PFSK-1 (cell line): ENCODE measurements at regions not wholly inside any gene's neighbourhood (a gene's known extent, or its start where the extent isn't known, plus 50 kb on each side); places are given as distances from the start of the nearest gene placed in this dataset.

Source experiments
- FOXP2 ChIP-seq: optimal IDR thresholded peaks from 2 replicates; pipeline ENCODE3; 2011; ENCODE audit warnings: borderline replicate concordance, control low read depth, inconsistent platforms; ENCODE audit not compliant: insufficient read depth; ENCODE audit errors: extremely low read length, extremely low read depth
- POLR2AphosphoS5 ChIP-seq: IDR thresholded peaks from 2 replicates; pipeline ENCODE4 v1.6.1; 2012; ENCODE audit warnings: low read depth, mild to moderate bottlenecking, control low read depth, low read length, moderate library complexity
- SIN3A ChIP-seq: IDR thresholded peaks from 2 replicates; pipeline ENCODE4 v1.6.1; 2012; ENCODE audit warnings: mild to moderate bottlenecking, low read length, moderate library complexity, borderline replicate concordance; ENCODE audit not compliant: insufficient read depth
- TAF1 ChIP-seq: IDR thresholded peaks from 2 replicates; pipeline ENCODE4 v1.6.1; 2012; ENCODE audit warnings: low read length, control low read depth, borderline replicate concordance; ENCODE audit not compliant: insufficient read depth
- TF ChIP-seq, protein P1 (sequence below), 2 experiments: IDR thresholded peaks; 2 replicates each; pipeline versions ENCODE4 v1.6.1 to v1.8.0; 2011 to 2012; ENCODE audit warnings: low read depth in 2 of 2, low read length in 2 of 2, control low read depth in 1 of 2, inconsistent platforms in 1 of 2, mild to moderate bottlenecking in 1 of 2, moderate library complexity in 1 of 2; ENCODE audit not compliant: insufficient read depth in 1 of 2

DNA sequence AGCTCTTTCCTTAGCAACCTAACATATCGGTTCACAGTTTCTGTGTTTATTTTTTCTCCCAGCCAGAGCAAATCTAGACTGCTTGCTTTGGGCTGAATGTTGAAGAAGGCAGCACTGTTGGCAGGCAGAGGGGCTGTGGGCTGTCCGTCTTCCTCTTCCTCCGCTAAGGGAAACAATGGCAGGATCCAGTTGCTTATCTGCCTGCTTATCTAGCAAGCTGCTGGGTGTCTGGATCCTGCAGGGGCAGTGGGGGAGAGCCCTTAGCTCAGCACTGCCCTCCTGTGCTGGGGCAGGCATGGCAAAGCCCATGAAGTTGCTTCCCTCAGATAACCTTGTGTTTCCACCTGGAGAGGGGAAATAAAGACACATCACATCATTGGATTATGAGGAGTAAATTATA lies 92.7 kb upstream of the CD93 start:
- TF ChIP-seq SIN3A, result no peak
- TF ChIP-seq FOXP2, result no peak
- no peak for TF ChIP-seq POLR2AphosphoS5
- TF ChIP-seq, protein P1, sequence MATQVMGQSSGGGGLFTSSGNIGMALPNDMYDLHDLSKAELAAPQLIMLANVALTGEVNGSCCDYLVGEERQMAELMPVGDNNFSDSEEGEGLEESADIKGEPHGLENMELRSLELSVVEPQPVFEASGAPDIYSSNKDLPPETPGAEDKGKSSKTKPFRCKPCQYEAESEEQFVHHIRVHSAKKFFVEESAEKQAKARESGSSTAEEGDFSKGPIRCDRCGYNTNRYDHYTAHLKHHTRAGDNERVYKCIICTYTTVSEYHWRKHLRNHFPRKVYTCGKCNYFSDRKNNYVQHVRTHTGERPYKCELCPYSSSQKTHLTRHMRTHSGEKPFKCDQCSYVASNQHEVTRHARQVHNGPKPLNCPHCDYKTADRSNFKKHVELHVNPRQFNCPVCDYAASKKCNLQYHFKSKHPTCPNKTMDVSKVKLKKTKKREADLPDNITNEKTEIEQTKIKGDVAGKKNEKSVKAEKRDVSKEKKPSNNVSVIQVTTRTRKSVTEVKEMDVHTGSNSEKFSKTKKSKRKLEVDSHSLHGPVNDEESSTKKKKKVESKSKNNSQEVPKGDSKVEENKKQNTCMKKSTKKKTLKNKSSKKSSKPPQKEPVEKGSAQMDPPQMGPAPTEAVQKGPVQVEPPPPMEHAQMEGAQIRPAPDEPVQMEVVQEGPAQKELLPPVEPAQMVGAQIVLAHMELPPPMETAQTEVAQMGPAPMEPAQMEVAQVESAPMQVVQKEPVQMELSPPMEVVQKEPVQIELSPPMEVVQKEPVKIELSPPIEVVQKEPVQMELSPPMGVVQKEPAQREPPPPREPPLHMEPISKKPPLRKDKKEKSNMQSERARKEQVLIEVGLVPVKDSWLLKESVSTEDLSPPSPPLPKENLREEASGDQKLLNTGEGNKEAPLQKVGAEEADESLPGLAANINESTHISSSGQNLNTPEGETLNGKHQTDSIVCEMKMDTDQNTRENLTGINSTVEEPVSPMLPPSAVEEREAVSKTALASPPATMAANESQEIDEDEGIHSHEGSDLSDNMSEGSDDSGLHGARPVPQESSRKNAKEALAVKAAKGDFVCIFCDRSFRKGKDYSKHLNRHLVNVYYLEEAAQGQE (IDR thresholded peaks at IDR 0.05; ENCODE audit: insufficient read depth in 1 of 2, low read depth in 2 of 2, low read length in 2 of 2), result no peak
- no peak for TF ChIP-seq TAF1

DNA sequence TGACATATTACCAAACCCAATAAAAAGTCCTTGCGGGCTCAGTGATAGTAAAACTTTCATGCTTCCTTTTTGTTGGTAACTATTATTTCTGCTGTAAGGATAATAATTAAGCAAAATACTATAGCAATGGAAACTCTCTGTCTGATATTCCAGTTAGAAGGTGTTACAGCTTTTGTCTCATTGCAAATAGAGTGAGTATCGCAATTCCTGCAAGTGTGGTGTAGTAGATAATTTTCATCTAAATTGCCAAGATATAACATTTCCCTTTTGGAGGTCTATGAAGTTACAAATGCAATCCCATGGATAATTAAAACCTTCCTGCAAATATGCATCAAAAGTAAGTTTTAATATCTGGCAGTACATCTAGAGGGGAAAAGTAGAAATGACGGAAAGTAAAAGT lies 88.7 kb upstream of the CD93 start:
- no peak for TF ChIP-seq TAF1
- TF ChIP-seq POLR2AphosphoS5, result no peak
- TF ChIP-seq SIN3A, result no peak

DNA sequence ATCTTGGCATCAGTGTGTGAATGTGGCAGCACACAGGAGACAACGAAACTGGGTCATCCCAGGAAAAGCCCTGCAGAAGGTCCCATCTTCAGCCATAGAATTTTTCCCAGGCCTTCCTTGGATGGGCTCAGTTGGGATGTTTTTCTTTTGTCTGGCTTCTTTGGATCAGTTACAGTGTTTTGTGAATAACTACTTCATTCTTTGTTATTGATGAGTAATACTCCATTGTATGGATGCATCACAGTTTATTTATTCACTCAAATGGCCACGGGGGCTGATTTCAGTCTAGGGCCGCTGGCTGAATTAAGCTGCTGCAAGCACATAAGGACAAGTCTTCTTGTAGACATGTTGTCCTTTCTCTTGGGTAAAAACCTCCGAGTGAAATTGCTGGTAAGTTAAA lies 81.3 kb upstream of the CD93 start:
- TF ChIP-seq, protein P1 (IDR thresholded peaks at IDR 0.05; ENCODE audit: insufficient read depth in 1 of 2, low read depth in 2 of 2, low read length in 2 of 2), result no peak
- TF ChIP-seq SIN3A (no peak), TAF1 (no peak), FOXP2 (no peak), POLR2AphosphoS5 (no peak)

DNA sequence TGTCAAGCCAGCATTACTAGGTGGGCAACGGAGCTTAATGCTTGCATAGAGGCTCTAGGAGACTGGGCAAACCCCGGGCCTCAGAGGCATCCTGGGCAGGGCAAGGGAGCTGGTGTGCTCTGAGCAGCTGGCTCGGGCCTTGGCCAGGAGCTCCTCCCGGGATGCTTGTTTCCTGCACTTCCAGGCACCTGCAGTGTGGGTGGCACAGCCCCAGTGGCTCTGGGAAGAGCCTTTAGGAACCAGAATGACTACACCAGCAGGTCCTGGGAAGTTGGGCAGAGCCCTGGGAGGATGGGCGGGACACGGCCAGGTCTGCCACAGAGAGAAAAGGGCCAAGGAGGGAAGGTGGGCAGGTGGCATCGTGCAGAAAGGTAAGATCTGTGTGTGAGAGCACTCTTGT lies 80.4 kb upstream of the CD93 start:
- no peak for TF ChIP-seq FOXP2
- TF ChIP-seq TAF1, result no peak
- no peak for TF ChIP-seq SIN3A
- TF ChIP-seq POLR2AphosphoS5, result no peak
- TF ChIP-seq, protein P1 (IDR thresholded peaks at IDR 0.05; ENCODE audit: insufficient read depth in 1 of 2, low read depth in 2 of 2, low read length in 2 of 2), result no peak

DNA sequence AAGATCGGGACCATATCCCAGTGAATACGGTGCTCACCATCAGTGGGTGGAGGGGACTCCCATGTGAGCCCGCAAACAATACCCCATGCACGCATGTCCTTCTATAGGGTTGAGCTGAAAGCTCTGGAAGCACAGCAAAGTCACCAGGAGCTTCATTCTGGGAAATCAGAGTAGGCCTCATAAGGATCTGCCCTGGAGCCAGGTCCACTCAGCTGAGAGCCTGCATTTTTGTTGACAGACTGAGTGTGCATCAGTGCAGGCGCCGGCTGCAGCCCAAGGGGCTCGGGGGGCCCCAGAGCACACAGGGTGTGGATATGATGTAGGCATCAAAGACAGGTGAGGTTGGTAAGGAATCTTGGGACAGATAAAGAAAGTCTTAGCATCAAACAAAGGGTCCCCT lies 79.8 kb upstream of the CD93 start:
- TF ChIP-seq POLR2AphosphoS5, result no peak

DNA sequence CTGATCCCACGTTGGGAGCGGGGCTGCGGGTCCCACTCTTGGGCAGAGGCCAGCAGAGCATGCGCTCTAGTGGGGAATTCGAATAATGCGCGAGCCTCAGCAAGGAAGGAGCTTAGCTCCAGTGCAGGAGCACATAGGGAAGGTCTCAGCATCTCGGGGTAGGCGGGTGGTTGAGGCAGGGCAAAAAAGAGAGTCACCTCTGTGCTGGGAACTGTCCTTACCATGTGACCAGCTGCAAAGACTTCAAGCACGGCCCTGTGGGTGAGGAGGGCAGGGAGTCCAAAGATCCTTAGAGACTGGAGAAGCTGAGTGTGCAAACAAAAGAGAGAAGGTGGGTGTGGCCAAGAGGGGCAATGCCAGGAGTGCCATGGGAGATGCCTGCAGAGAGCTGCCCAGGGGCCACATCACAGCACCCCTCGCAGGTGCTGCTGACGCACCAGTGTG lies 79.2 kb upstream of the CD93 start:
- TF ChIP-seq SIN3A, result no peak
- TF ChIP-seq TAF1, result no peak
- no peak for TF ChIP-seq POLR2AphosphoS5
- no peak for TF ChIP-seq FOXP2
- TF ChIP-seq, protein P1 (IDR thresholded peaks at IDR 0.05; ENCODE audit: insufficient read depth in 1 of 2, low read depth in 2 of 2, low read length in 2 of 2), result no peak
